GM23338 (cell line): ENCODE measurements at regions not wholly inside any gene's neighbourhood (a gene's known extent, or its start where the extent isn't known, plus 50 kb on each side); places are given as distances from the start of the nearest gene placed in this dataset.

ENCODE experiments used
- CREB1 ChIP-seq: fragments of 250-450 bp; sonication (Bioruptor Pico); IDR thresholded peaks from 2 replicates; pipeline ENCODE4 v1.5.0; 2020; ENCODE audit warnings: low read depth, mild to moderate bottlenecking, moderate library complexity
- CTCF ChIP-seq, 2 experiments: fragments of 200-600 bp in 1 of 2; sonication (generic) in 1 of 2; conservative IDR thresholded peaks; 2 replicates each; pipeline versions ENCODE4 v1.5.1 to v1.6.1; 2016 to 2017; ENCODE audit warnings: antibody characterized with exemption in 2 of 2, low read depth in 2 of 2, mild to moderate bottlenecking in 2 of 2, moderate library complexity in 1 of 2
- ETS1 ChIP-seq: IDR thresholded peaks from 2 replicates; pipeline ENCODE4 v1.6.1; 2016; ENCODE audit warnings: antibody characterized with exemption
- EZH2 ChIP-seq: fragments of 200-600 bp; sonication (generic); IDR thresholded peaks from one replicate; pipeline ENCODE4 v1.8.0; 2017; ENCODE audit warnings: antibody characterized with exemption, mild to moderate bottlenecking, low read depth; ENCODE audit not compliant: unreplicated experiment
- EZH2phosphoT487 ChIP-seq: fragments of 200-600 bp; sonication (generic); IDR thresholded peaks from one replicate; pipeline ENCODE4 v1.8.1; 2018; ENCODE audit warnings: antibody characterized with exemption; ENCODE audit not compliant: unreplicated experiment
- JUNB ChIP-seq: IDR thresholded peaks from one replicate; pipeline ENCODE4 v1.6.1; 2016; ENCODE audit warnings: antibody characterized with exemption; ENCODE audit not compliant: unreplicated experiment
- NANOG ChIP-seq: IDR thresholded peaks from 2 replicates; pipeline ENCODE4 v1.6.1; 2016; ENCODE audit warnings: antibody characterized with exemption, borderline replicate concordance
- POLR2AphosphoS5 ChIP-seq: IDR thresholded peaks from 2 replicates; pipeline ENCODE4 v1.6.1; 2016; ENCODE audit warnings: antibody characterized with exemption, low read depth
- REST ChIP-seq: IDR thresholded peaks from one replicate; pipeline ENCODE4 v1.6.1; 2018; ENCODE audit warnings: antibody characterized with exemption; ENCODE audit not compliant: unreplicated experiment
- STAT1 ChIP-seq: IDR thresholded peaks from one replicate; pipeline ENCODE4 v1.6.1; 2016; ENCODE audit warnings: antibody characterized with exemption; ENCODE audit not compliant: unreplicated experiment
- ZNF114 ChIP-seq: fragments of 250-450 bp; sonication (Bioruptor Pico); IDR thresholded peaks from 2 replicates; pipeline ENCODE4 v1.5.0; 2020; ENCODE audit warnings: mild to moderate bottlenecking, moderate library complexity
- ZNF331 ChIP-seq: fragments of 250-450 bp; sonication (Bioruptor Pico); IDR thresholded peaks from 2 replicates; pipeline ENCODE4 v1.5.0; 2020; ENCODE audit warnings: low read depth, mild to moderate bottlenecking, moderate library complexity
- ZNF462 ChIP-seq: fragments of 250-450 bp; sonication (Bioruptor Pico); IDR thresholded peaks from 2 replicates; pipeline ENCODE4 v1.5.0; 2020; ENCODE audit warnings: mild to moderate bottlenecking, moderate library complexity

- TF ChIP-seq CTCF (conservative IDR thresholded peaks at IDR 0.05; ENCODE audit: low read depth in 2 of 2) (no peak), CREB1 (CRISPR knock-in tag) (no peak), POLR2AphosphoS5 (no peak), NANOG (no peak), EZH2phosphoT487 (no peak), EZH2 (no peak), REST (no peak), JUNB (no peak), ETS1 (no peak), ZNF114 (CRISPR knock-in tag) (no peak), STAT1 (no peak), ZNF462 (CRISPR knock-in tag) (no peak), ZNF331 (no peak)
These were observed 605.8 kb upstream of the PTGER4 start for GRCh38 chr5:40073927-40074326.
